ENCODE measurements at regions not wholly inside any gene's neighbourhood (a gene's known extent, or its start where the extent isn't known, plus 50 kb on each side); places are given as distances from the start of the nearest gene placed in this dataset.

DNA sequence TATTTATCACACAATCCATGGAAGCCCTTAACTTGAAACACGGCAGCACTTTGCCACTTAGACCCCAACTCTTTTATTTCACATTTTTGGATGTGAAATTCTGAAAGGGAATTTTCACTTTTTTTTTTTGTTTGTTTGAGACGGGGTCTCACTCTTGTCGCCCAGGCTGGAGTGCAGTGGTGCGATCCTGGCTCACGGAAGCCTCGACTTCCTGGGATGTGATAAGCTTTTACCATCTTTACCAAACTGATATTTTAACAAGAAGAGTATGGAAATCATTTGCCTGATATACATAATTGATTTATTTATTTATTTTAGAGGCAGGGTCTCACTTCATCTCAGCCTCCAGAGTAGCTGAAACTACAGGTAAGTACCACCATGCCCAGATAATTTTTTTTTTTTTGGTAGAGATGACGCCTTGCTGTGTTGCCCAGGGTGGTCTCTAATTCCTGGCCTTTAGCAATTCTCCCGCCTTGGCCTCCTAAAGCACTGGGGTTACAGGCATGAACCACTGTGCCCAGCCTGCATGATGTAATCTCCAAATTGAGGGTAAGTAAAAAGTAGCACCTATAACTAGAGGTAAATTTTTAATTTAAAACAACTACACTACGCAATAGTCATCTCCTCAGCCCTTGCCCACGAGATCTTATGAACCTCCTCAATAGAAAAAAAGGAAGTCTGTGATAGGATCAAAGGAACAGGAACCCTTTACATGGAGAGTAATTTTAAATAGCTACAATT is 180.7 kb upstream of the KLF14 start:
- H3K9me3 Mint-ChIP-seq = no peaks in the 10 kb centered on the region
- peak overlapping the region; percentile 90 for H3K4me3 Mint-ChIP-seq
- H3K27me3 Mint-ChIP-seq = no peaks in the 10 kb centered on the region
- peak overlapping the region; percentile 97 for H3K27ac Mint-ChIP-seq
- H3K4me1 Mint-ChIP-seq (ENCODE audit: low read depth) = peaks cover 98% of the 10 kb centered on the region
- H3K36me3 Mint-ChIP-seq (ENCODE audit: low read depth) = peaks cover 85% of the 10 kb centered on the region

GRCh38 chr7:130917669-130918128 is 183.7 kb upstream of the KLF14 start:
- Mint-ChIP-seq H3K9me3 (no peaks in the 10 kb centered on the region), H3K36me3 (ENCODE audit: low read depth) (peaks cover 84% of the 10 kb centered on the region), H3K4me3 (peak overlapping the region; percentile 14), H3K4me1 (ENCODE audit: low read depth) (peaks cover 98% of the 10 kb centered on the region), H3K27ac (peak overlapping the region; percentile 97), H3K27me3 (no peaks in the 10 kb centered on the region)

GRCh38 chr7:130918129-130919052 is 184.4 kb upstream of the KLF14 start:
- H3K9me3 Mint-ChIP-seq = no peaks in the 10 kb centered on the region
- peaks cover 89% of the 10 kb centered on the region for H3K36me3 Mint-ChIP-seq (ENCODE audit: low read depth)
- H3K27ac Mint-ChIP-seq = peak overlapping the region; percentile 97
- H3K4me1 Mint-ChIP-seq (ENCODE audit: low read depth) = peaks cover 100% of the 10 kb centered on the region
- no peaks in the 10 kb centered on the region for H3K27me3 Mint-ChIP-seq
- peak overlapping the region; percentile 59 for H3K4me3 Mint-ChIP-seq

DNA sequence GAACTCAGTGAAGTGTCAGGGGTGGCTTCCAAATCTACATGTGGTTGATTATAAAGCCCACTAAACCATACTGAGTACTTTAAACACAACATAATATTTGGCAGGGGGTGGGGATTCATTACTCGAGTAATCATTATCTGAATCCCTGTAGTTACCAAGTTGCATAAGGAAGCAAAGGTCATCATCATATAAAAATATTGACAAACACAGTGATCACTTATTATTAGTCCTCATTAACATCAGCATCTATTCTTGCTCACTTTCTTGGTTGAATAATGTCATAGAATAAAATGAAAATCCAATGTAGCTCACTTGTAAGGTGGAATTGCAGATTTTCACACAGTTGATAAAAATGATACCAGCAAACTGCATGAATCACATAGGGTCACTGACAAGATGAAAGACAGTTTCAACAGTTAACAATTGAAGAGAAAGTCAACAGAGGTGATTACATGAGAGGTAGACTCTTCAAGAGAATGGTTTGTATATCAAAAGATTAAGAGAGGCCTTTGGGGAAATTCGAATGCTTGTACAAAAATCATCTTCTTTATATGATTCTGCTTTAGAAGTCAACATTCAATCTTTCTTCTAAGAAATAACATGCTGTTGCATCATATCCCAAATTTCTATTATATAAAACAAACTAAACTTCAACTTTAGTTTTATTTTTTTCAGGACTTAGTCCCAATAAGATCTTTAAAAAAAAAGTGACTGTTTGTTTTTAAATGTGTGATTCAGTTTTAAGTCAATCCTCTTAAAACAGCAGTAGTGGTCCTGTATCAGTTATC is 185.5 kb upstream of the KLF14 start:
- H3K4me3 Mint-ChIP-seq = no peak overlapping the region
- H3K27ac Mint-ChIP-seq = peak overlapping the region; percentile 97

DNA sequence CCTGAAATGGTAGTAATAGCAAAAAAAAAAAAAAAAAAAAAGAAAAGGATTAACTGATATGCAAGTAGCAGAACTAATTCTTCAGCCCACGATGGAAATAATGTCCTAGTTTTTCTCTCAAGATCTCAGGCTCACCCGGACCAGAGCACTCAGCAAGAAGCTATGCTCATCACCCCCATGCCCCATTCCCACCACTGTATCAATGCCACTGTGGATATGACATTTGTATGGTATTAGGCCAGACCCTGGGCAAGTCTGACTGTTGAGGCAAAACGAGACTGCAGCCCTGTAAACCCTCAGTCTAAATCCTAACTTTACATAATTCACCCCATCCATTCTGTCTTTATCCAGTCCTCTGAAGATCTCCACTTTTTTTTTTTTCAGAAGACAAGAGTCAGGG is 186.1 kb upstream of the KLF14 start:
- Mint-ChIP-seq H3K27me3 (no peaks in the 10 kb centered on the region), H3K4me3 (peak overlapping the region; percentile 40), H3K36me3 (ENCODE audit: low read depth) (peaks cover 92% of the 10 kb centered on the region), H3K4me1 (ENCODE audit: low read depth) (peaks cover 100% of the 10 kb centered on the region), H3K27ac (peak overlapping the region; percentile 89), H3K9me3 (no peaks in the 10 kb centered on the region)

More for the DNA sequence above, 185.5 kb upstream of the KLF14 start:
- Mint-ChIP-seq H3K4me1 (ENCODE audit: low read depth) (peaks cover 100% of the 10 kb centered on the region), H3K36me3 (ENCODE audit: low read depth) (peaks cover 90% of the 10 kb centered on the region), H3K9me3 (no peaks in the 10 kb centered on the region), H3K27me3 (no peaks in the 10 kb centered on the region)

DNA sequence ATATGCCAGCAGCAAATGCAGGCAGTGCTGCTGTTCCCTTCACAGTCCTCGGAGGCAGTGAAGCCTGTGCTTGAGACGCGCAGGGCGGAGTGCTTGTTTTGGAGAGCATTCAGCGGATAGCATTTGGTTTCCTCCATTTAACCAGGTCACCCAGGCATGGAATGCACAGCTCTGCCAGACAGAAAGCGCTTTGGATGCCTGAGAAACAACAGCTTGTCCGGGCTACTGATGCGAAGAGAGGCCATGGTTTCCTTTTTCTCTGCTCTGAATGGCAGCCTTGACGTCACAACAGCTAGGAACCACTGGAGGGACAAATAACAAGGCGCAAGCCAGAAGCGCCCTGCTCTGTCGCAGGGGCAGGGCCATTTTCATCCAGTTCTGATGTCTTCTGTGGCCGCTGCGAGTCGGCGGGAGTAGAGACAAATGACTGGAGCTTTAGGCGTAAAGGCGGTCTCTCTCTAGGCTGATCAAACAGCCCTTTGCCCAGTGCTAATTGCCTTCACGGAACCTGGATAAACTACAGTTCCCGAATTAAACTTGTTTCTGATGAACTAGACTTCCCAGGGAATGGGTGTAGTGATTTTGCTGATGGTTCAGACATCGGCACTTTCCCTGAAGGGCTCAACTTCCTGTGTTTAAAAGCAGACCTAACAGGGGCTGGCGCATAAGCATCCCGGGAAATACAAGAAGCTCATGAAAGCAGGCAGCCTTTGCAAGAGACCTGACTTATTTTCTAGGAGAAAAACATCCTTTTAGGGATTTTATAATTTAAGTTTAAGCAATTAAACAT is 187.6 kb upstream of the KLF14 start:
- H3K9me3 Mint-ChIP-seq = no peaks in the 10 kb centered on the region
- peak overlapping the region; percentile 72 for H3K27ac Mint-ChIP-seq
- peaks cover 100% of the 10 kb centered on the region for H3K4me1 Mint-ChIP-seq (ENCODE audit: low read depth)
- H3K27me3 Mint-ChIP-seq = no peaks in the 10 kb centered on the region
- no peak overlapping the region for H3K4me3 Mint-ChIP-seq
- peaks cover 92% of the 10 kb centered on the region for H3K36me3 Mint-ChIP-seq (ENCODE audit: low read depth)

GRCh38 chr7:130922206-130923112 is 188.5 kb upstream of the KLF14 start:
- Mint-ChIP-seq H3K27ac (peak overlapping the region; percentile 72), H3K4me1 (ENCODE audit: low read depth) (peaks cover 99% of the 10 kb centered on the region), H3K4me3 (no peak overlapping the region), H3K36me3 (ENCODE audit: low read depth) (peaks cover 96% of the 10 kb centered on the region), H3K27me3 (no peaks in the 10 kb centered on the region), H3K9me3 (no peaks in the 10 kb centered on the region)

GRCh38 chr7:130923365-130923764 is 189.4 kb upstream of the KLF14 start:
- H3K27ac Mint-ChIP-seq = peak overlapping the region; percentile 72
- peaks cover 96% of the 10 kb centered on the region for H3K36me3 Mint-ChIP-seq (ENCODE audit: low read depth)
- H3K4me1 Mint-ChIP-seq (ENCODE audit: low read depth) = peaks cover 99% of the 10 kb centered on the region

DNA sequence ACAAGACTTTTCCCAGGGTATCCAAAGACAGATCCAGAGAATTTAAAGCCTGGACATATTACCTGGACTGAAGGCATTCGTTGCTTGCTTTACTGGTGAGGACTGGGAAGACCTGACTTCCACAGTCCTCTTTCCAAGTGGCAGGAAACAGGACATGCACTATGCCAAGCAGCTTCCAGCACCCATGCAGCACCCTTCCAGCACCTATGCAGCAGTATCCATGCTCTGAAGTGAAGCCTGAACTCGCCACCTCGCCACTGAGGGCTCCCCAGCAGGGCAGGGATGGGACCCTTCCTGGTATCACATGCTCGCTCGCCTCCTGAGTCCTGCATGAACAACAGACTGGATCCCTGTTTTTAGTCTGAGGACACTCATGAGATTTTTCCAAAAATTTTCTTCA is 189.9 kb upstream of the KLF14 start:
- peaks cover 98% of the 10 kb centered on the region for H3K4me1 Mint-ChIP-seq (ENCODE audit: low read depth)
- H3K36me3 Mint-ChIP-seq (ENCODE audit: low read depth) = peaks cover 93% of the 10 kb centered on the region
- no peak overlapping the region for H3K4me3 Mint-ChIP-seq
- no peaks in the 10 kb centered on the region for H3K9me3 Mint-ChIP-seq
- H3K27me3 Mint-ChIP-seq = no peaks in the 10 kb centered on the region
- H3K27ac Mint-ChIP-seq = no peak overlapping the region

More at GRCh38 chr7:130923365-130923764, 189.4 kb upstream of the KLF14 start:
- no peaks in the 10 kb centered on the region for H3K27me3 Mint-ChIP-seq
- no peak overlapping the region for H3K4me3 Mint-ChIP-seq
- no peaks in the 10 kb centered on the region for H3K9me3 Mint-ChIP-seq

DNA sequence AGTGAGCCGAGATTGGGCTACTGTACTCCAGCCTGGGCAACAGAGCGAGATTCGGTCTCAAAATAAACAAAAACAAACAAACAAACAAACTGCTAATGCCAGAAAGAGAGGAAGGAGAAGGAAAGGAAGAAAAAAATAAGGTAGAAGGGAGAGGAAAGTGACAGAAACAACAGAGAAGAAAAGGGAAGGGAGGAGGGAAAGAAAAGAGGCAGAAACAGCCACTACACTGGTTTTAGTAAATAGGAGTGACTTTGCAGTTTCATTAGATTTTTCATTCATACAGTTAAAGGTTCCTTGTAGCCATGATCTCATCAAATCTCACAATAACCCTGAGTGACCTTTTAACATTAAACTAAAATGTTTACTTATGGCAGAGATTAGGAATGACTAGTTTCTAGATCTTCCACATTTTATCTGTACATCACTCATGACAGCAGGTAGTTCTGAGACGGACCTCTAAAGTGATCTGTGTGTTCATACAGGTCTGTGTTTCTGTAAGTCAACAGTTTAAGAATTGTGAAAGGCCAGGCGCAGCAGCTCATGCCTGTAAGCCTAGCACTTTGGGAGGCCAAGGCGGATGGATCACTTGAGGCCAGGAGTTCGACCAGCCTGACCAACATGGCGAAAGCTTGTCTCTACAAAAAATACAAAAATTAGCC is 191.3 kb upstream of the KLF14 start:
- H3K27me3 Mint-ChIP-seq = no peaks in the 10 kb centered on the region
- no peak overlapping the region for H3K4me3 Mint-ChIP-seq
- peaks cover 98% of the 10 kb centered on the region for H3K4me1 Mint-ChIP-seq (ENCODE audit: low read depth)
- H3K9me3 Mint-ChIP-seq = no peaks in the 10 kb centered on the region
- H3K36me3 Mint-ChIP-seq (ENCODE audit: low read depth) = peaks cover 90% of the 10 kb centered on the region
- peak overlapping the region; percentile 91 for H3K27ac Mint-ChIP-seq

GRCh38 chr7:130926001-130926691 is 192.1 kb upstream of the KLF14 start:
- peak overlapping the region; percentile 18 for H3K4me3 Mint-ChIP-seq
- no peaks in the 10 kb centered on the region for H3K9me3 Mint-ChIP-seq
- H3K27ac Mint-ChIP-seq = peak overlapping the region; percentile 91
- H3K4me1 Mint-ChIP-seq (ENCODE audit: low read depth) = peaks cover 98% of the 10 kb centered on the region
- no peaks in the 10 kb centered on the region for H3K27me3 Mint-ChIP-seq
- H3K36me3 Mint-ChIP-seq (ENCODE audit: low read depth) = peaks cover 90% of the 10 kb centered on the region

- H3K27me3 Mint-ChIP-seq = no peaks in the 10 kb centered on the region
- peak overlapping the region; percentile 23 for H3K4me3 Mint-ChIP-seq
- H3K9me3 Mint-ChIP-seq = no peaks in the 10 kb centered on the region
- H3K36me3 Mint-ChIP-seq (ENCODE audit: low read depth) = peaks cover 90% of the 10 kb centered on the region
- peak overlapping the region; percentile 91 for H3K27ac Mint-ChIP-seq
- peaks cover 97% of the 10 kb centered on the region for H3K4me1 Mint-ChIP-seq (ENCODE audit: low read depth)
Observed at GRCh38 chr7:130927062-130927461, 193.1 kb upstream of the KLF14 start.

All from stimulated activated naive CD8-positive, alpha-beta T cell treated with anti-CD3 and anti-CD28 coated beads, Interleukin-15, Interleukin-2, amounts not matched to agents 100 ng/mL and 50 ng/mL, for 24 hours (primary cell).